GM19452 (cell line): ENCODE measurements at regions not wholly inside any gene's neighbourhood (a gene's known extent, or its start where the extent isn't known, plus 50 kb on each side); places are given as distances from the start of the nearest gene placed in this dataset.
"Not testable (repeated sequence)": the region's sequence is repeated elsewhere in the genome, so short reads cannot be mapped to it uniquely, and the experiment has no call there.

Source experiments
- ATAC-seq: cut with Tn5 transposase; IDR thresholded peaks from one replicate; pipeline ENCODE4 v1.9.1; 2021; ENCODE audit not compliant: unreplicated experiment

DNA sequence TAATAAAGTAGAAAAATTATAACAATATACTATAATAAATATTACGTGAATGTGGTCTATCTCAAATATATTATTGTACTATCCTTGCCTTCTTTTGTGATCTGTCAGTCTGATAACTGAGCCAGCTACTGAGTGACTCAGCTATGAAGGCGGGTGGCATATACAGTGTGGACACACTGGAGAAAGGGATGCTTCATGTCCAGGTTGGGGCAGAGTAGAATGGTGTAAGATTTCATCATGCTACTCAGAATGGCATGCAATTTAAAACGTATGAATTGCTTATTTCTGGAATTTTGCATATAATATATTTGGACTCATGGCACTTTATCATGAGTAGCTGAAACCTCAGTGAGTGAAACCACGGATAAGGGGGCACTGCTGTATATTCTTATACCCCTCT is 172.9 kb upstream of the TBC1D5 start:
- ATAC-seq = no peak

DNA sequence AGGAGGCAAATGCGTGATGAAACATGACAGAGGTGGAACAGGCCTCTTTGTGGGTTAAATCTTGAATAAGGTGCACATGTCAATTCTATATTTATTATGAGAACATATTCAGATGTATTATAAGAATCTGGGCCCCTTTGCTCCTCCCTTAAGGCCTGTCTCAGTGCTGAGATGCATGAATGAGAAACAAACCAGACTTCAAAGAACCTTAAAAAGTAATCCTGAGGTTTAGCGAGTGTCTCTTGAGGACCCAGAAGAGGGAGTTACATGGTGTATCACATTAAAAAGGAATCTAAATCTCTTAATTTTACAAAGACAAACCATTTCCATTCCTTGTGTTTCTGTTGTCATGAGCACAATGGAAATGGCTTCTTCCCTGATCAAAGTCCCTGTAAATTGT is 170.9 kb upstream of the TBC1D5 start:
- no peak for ATAC-seq

- no peak for ATAC-seq
These were observed 169.7 kb upstream of the TBC1D5 start for GRCh38 chr3:17911986-17912760.

GRCh38 chr3:17910922-17911321 is 168.5 kb upstream of the TBC1D5 start:
- no peak for ATAC-seq

GRCh38 chr3:17909714-17910113 is 167.3 kb upstream of the TBC1D5 start:
- no peak for ATAC-seq

DNA sequence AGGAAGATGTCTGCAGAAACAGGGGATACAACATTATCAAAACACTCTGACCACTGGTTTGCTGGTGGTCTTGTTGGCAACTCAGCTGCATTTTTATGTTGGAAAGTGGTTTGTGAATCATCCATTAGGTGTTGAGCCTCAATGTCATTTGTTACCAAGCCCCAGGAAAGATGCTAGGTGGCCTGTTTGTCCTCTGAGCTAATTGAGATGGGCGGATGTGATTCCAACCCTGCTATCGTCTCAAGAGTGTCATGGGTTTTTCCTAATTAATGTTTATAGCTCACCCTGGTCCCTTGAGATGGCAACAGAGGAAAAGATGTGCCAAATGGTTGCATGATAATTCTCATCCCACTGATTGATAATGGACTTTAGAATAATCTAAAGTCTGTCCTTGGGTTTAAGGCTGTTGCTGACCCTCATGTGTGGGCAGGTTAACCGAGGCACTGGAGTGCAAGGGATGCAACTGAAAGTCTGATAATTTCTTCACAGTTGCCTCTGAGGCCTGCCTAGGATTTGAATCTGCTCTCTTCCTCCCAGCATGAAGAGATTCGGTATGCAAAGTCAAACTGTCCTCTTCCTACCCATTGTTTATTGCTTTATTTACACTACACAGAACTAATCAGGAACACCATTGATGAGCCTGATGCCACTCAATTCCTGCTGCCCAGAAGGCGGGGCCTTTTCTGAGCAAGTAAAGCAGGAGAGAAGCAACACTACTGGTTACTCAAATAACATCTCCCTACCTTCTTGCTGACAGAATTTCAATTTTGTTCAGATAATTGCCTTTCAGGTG is 166.2 kb upstream of the TBC1D5 start:
- ATAC-seq = no peak

DNA sequence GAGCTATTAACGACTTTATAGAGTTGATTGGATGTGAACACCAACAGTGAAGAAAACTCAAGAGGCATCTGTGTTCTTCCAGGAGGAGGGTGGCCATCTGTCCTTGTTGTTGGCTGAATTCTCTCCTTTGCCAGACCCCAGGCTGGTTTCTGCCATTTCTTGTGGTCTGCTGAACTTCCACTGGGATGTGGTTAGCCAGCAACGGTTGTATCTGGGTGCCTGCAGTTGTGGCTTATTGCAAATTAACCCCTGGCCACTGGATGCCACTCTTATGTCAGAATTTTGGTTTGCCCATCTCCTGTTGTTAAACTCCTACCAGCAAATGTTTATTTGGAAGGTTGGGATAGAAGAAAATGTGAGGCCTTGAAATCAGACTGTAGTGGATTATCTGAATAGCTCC is 163.6 kb upstream of the TBC1D5 start:
- no peak for ATAC-seq

- ATAC-seq = no peak
These were observed 159.5 kb upstream of the TBC1D5 start for GRCh38 chr3:17901893-17902292.

- no peak for ATAC-seq
These were observed 152.1 kb upstream of the TBC1D5 start for GRCh38 chr3:17894434-17895060.

- ATAC-seq = no peak
These were observed 148.9 kb upstream of the TBC1D5 start for GRCh38 chr3:17891139-17891856.

DNA sequence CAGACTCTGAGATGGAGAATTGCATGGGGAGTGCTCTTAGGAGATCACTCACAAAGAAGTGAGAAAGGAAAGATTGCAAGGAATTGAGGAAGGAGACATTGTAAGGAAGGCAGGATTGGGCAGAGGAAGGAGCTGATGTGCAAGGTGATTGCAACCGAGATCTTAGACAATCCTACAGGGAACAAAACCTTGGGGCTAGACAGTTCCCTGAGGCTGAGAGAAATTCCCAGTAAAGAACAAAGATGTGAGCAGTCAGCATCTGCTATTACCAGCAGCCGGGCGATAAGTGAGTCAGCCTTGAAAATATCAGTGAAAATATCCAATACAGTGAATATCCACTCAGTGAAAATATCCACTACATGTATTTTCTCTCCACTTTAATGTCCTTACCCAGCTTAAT is 143.6 kb upstream of the TBC1D5 start:
- no peak for ATAC-seq

- ATAC-seq = no peak
These were observed 140.6 kb upstream of the TBC1D5 start for GRCh38 chr3:17882981-17883380.

DNA sequence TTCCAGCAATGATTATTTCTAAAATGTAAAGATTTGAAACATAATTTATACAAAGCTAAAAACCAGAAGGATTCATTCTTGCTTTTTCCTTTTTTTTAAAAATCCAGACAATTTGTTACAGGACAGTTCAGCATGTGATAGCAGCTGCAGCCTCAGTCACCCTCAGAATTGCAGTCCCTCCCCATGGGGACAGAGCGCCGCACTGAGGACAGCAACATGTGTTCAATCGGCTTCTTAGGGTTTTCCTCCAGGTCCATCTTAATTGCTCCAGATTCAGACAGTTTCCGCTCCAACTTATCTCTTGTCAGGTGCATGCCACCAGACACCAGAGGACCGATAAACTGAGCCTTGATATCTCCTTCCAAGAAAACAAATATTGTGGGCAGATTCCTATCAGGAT is 134.9 kb upstream of the TBC1D5 start:
- no peak for ATAC-seq

DNA sequence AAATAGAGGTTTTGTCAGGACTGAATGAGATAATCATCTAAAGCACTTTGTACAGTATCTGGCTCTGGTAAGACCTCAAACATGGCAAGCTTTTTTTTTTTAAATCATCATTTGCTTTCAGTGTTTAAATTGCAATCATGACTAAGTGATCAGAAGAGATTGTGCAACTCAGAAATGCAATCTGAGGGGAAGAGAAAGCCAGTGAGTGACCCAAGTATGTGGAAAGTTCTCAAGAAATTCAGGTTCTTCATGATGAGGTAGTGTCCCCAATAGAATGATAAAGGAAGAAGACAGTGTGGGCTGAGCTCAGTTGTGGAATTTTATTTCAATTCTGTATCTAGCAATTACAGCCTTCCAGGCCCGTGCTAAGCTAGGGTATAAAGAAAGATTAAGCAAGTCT is 132.2 kb upstream of the TBC1D5 start:
- no peak for ATAC-seq

DNA sequence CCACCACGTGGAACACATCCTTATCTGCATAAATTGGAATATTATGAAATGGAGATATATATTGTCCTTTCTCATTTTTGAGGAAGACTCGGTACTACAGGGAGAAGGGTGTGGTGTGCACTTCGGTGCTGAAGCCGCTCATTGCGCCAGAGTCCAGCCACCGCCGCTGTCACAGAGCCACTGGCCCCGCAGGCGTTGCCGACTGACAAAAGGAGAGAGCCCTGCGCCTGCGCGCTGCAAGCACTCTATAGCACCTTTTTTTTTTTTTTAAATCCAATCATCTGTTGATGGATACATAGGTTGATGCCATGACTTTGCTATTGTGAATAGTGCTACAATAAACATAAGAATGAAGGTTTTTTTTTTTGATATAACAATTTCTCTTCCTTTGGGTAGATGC is 130.0 kb upstream of the TBC1D5 start:
- no peak for ATAC-seq

GRCh38 chr3:17865631-17866030 is 123.2 kb upstream of the TBC1D5 start:
- no peak for ATAC-seq

- ATAC-seq = no peak
These were observed 119.0 kb upstream of the TBC1D5 start for GRCh38 chr3:17861476-17861875.

DNA sequence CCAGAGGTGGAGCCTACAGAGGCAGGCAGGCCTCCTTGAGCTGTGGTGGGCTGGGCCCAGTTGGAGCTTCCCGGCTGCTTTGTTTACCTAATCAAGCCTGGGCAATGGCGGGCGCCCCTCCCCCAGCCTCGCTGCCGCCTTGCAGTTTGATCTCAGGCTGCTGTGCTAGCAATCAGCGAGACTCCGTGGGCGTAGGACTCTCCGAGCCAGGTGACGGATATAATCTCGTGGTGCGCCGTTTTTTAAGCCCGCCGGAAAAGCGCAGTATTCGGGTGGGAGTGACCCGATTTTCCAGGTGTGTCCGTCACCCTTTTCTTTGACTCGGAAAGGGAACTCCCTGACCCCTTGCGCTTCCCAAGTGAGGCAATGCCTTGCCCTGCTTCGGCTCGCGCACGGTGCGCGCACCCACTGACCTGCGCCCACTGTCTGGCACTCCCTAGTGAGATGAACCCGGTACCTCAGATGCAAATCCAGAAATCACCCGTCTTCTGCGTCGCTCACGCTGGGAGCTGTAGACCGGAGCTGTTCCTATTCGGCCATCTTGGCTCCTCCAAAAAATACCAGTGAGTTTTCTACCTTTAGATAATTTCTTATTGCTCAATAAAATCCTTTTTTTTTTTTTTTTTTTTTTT is 118.5 kb upstream of the TBC1D5 start:
- not testable (repeated sequence) for ATAC-seq

DNA sequence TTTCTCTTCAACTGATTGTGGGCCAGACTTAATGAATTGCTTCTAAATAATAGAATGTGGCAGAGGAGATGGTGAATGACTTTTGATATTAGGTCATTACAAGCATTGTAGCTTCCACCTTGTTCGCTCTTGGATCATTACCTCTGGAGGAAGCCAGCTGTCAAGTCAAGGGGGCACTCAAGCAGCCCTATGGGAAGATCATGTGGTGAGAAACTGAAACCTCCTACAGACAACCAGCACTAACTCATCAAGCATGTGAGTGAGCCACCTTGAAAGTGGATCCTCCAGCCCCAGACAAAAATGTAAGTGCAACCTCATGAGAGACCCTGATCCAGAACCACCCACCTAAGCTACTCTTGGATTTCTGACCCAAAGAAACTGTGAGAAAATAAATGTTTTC is 109.8 kb upstream of the TBC1D5 start:
- ATAC-seq = peak; percentile 83

GRCh38 chr3:17850448-17850847 is 108.0 kb upstream of the TBC1D5 start:
- no peak for ATAC-seq

- no peak for ATAC-seq
These were observed 105.7 kb upstream of the TBC1D5 start for GRCh38 chr3:17848102-17848501.
